Fibroblast of mammary gland (primary cell): ENCODE measurements at regions not wholly inside any gene's neighbourhood (a gene's known extent, or its start where the extent isn't known, plus 50 kb on each side); places are given as distances from the start of the nearest gene placed in this dataset.

Source experiments
- DNase-seq: peaks from one replicate; pipeline ENCODE4 v3.0.0-alpha.2; 2010; ENCODE audit warnings: low read depth
- H3K4me3 ChIP-seq: 2 replicates; pipeline ENCODE4 v1.5.1; 2011; ENCODE audit warnings: low read depth, mild to moderate bottlenecking, low read length, moderate library complexity; ENCODE audit not compliant: control insufficient read depth
- TF ChIP-seq, protein P1 (sequence below): conservative IDR thresholded peaks from 2 replicates; pipeline ENCODE4 v1.5.1; 2011; ENCODE audit warnings: low read depth, low read length, inconsistent platforms; ENCODE audit not compliant: control insufficient read depth, insufficient read depth

DNA sequence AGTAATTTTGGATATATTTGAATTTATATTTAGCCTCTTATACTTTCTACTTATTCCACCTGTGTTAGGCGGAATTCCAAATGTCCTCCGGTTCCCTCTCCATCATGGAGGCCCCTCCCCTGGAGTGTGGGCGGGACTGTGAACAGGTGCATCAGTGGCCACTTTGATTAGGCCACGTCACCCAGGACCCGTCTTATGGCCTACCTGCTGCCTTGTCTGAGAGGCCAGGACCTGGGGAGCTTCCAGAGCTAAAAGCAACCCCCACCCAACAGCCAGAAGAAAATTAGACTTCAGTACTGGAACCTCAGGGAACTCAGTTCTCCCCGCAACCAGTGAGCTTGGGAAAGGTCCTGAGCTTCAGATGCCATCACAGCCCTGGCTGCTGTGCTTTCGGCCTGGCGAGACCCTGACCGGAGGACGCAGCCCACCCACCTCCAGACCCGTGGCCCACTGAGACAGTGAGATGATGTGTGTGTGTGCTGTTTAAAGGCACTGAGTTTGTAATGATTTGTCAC, 200.2 kb upstream of the SOX1 start:
- no peak overlapping the region for H3K4me3 ChIP-seq
- DNase-seq: no peak
- TF ChIP-seq, protein P1, sequence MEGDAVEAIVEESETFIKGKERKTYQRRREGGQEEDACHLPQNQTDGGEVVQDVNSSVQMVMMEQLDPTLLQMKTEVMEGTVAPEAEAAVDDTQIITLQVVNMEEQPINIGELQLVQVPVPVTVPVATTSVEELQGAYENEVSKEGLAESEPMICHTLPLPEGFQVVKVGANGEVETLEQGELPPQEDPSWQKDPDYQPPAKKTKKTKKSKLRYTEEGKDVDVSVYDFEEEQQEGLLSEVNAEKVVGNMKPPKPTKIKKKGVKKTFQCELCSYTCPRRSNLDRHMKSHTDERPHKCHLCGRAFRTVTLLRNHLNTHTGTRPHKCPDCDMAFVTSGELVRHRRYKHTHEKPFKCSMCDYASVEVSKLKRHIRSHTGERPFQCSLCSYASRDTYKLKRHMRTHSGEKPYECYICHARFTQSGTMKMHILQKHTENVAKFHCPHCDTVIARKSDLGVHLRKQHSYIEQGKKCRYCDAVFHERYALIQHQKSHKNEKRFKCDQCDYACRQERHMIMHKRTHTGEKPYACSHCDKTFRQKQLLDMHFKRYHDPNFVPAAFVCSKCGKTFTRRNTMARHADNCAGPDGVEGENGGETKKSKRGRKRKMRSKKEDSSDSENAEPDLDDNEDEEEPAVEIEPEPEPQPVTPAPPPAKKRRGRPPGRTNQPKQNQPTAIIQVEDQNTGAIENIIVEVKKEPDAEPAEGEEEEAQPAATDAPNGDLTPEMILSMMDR: no peak

DNA sequence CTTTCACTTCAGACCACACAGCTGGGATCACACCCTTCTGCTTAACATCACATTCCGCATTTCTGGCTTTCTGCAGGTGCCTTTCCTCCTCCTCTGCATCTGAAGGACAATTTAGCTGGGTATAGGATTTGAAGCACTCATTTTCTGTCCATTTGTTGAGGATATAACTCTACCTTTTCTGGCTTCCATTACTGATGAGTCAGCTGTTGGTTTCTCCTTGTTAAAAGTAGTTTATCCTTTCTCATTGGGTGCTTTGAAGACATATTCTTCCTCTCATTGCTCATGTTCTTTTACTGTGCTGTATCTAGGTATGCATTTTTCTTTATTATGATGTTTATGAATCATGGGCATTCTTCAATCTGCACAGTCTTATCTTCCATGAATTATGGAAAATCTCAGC, 199.3 kb upstream of the SOX1 start:
- TF ChIP-seq, protein P1: no peak
- DNase-seq: no peak
- no peak overlapping the region for H3K4me3 ChIP-seq

DNA sequence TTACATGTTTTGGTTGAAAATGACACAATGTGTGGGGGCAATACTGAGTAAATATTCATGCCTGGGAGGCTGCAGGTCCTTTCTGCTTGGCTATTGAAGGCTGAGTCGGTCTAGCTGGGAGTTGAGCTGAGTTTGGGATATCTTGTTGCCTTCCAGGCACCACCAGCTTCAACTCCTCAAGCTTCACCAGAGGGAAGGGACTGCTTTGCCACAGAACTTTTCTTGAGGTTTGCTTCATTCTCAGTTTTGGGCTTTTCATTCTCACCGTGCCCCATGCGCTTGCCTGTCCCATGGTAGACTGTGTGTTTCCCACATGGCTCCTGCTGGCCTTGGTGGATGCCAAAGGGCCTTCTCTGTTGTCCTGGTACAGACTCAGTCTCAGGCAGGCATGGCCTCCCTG, 198.2 kb upstream of the SOX1 start:
- no peak for DNase-seq
- TF ChIP-seq, protein P1: no peak

DNA sequence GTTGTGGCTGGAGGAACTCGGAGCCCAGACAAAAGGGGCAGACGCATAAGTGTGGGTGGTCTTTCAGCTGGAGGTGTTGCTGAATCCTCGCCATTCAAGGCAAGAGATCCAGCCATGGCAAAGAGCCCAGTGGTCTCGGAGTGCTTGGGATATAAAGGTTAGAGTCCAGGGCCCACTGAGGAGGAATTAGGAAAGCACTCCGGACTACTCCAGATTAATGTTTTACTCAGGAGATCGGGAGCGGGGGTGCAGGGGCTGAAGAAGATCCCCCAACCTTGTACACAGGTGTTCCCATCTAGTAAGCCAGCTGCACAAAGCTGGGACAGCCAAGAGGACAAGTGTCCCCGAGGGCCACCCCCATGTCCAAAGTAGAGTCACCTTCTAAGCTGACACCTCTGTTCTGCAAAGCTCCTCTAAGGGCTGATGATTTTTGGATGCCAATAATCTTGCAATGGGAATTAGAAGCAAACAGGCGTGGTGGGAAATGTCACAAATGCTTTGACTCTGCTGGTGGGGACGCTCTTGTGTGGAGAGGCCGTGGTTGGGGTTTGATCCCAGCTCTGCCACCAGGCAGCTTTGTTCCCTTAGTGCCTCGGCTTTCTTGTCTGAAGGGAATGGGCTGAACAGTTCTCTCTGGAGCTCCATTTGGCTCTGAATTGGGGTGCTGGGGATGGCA, 194.3 kb upstream of the SOX1 start:
- H3K4me3 ChIP-seq: no peak overlapping the region
- no peak for DNase-seq
- TF ChIP-seq, protein P1: no peak

More for the DNA sequence above, 198.2 kb upstream of the SOX1 start:
- H3K4me3 ChIP-seq: no peak overlapping the region

DNA sequence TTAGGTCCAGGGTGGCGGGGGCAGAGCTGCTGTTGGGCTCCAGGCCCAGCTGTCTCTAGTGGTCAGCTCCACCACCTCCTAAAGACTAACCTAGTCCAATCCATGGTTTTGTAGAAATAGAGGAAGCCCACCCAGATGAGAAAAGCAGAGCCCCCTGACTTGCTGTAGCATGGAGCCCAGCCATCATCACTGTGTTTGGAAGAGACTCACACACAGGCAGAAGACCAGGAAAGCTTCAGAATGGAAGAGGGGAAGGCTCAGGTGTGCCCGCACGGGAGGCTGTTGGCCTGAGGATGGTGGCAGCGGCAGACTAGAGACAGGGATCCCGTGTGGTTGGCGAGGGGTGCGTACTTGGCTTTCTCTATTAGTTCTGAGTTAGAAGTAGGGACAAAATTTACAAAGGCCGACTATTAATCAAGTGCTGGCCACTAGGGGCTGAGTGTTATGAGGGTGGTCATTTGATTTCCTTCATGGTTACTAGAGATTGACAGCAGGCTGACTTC, 193.2 kb upstream of the SOX1 start:
- TF ChIP-seq, protein P1: no peak
- H3K4me3 ChIP-seq: no peak overlapping the region
- no peak for DNase-seq

DNA sequence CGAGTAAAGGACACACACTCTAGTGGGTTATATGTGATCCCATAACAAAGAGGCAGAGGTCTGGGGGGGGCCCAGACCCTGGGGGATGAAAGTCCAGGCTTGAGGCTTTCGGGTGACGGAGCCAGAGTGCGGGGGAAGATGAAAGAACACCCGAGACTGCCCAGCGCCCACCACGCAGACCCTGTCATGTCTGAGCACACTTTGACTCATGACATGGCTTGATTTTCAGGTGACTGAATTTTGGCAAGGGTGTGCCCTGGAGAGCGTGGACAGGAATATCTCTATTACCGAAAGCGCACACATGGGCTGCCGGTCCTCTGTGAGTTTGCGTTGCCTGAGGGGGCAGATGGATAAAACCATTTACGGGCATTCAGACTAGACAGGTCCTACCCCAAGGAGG, 192.0 kb upstream of the SOX1 start:
- TF ChIP-seq, protein P1: no peak

DNA sequence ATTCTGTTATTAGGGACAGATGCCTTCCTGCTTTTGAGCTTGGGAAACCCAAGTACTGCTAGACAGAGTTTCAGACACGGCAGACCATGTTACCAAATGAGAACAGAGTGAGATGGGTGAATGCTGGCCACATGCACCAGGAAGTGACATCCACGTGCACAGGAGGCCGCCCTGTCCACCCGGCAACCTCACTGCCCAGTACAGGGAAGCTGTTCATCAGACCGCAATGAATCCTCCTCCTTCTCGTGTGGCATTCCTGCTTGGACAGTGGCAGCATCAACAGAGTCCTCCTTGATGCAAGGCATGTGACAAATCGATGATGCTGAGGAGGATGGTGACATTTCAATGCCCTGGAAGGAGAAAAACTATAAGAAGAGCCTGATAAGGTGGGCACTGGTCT, 191.0 kb upstream of the SOX1 start:
- TF ChIP-seq, protein P1: no peak
- no peak for DNase-seq
- no peak overlapping the region for H3K4me3 ChIP-seq

More for the DNA sequence above, 192.0 kb upstream of the SOX1 start:
- no peak overlapping the region for H3K4me3 ChIP-seq
- no peak for DNase-seq
